ENCODE measurements at regions not wholly inside any gene's neighbourhood (a gene's known extent, or its start where the extent isn't known, plus 50 kb on each side); places are given as distances from the start of the nearest gene placed in this dataset.
A peak's percentile ranks its signal among the peaks of the same experiment; 100 is the strongest.

DNA sequence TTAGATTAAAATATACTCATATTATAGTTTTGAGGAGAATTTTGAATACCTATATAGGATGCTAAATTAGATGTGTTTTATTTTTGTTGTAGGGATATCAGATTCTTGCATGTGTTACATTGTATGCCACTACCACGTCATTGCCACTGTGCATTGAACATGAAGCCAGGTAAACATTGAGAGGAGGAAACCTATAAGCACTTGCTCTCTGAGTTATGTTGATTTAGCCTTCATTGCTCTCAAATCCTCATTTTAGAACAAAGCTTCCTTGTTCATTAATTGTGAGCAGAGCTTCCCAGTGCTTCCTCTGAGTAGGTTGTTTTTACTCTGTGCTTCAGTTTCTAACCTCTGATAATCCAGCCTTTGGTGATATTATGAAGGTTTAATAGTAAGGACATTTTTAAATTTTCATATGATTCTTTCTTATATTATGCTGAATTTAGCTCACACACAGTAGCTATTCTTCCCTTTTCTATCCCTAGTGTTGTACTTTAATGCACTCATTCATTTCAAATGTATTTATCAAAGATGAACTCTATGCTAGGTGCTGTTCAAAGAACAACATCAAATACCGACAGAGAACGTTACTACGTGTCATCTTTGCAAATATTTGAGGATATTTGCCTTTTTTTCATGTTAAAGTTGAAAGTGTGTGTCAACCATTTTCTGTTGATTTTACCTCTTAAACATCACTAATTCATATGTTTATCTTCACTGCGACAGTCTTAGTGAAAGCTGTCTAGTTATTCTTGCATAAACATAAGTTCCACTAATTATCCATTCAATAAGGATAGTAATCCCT, 1448.0 kb upstream of the MIR17HG start:
- DNase-seq (ENCODE audit: low spot score in 2 of 2) (no peak), ATAC-seq (no peak)
- Mint-ChIP-seq H3K4me1 (no peaks in the 10 kb centered on the region), H3K4me3 (no peak overlapping the region), H3K9me3 (peaks cover 9% of the 10 kb centered on the region), H3K36me3 (no peaks in the 10 kb centered on the region), H3K27ac (no peak overlapping the region)

DNA sequence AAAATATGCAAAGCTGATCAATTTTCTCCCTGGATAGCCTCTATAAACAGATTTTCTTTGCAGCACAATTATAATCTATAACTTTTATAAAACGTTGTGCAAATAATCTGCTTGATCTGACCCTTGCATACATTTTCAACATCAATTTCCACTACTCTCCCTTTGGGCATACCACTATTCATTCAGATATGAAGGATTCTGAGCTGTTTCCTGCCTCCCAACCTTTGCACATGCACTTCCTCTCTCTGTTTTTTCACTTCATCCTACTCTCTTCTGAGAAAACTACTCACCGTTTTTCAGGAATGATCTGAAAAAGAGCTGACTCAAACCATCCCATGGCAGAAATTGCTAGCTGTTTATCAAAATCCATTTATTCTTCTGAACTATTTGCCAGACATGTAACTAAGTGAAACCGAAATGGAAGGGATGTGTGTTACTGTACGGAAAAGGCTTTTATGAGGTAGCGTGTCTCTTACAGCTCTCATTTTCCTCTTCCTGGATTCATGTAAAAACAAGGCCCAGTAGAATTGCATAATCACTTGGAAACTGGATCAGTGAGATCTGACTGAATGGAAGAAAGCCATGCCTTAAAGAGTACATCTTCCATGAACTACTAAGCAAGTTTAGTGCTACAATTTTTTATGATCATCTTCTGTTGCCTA, 1447.3 kb upstream of the MIR17HG start:
- DNase-seq (ENCODE audit: low spot score in 2 of 2): no peak
- H3K9me3 Mint-ChIP-seq: peaks cover 9% of the 10 kb centered on the region
- no peak overlapping the region for H3K4me3 Mint-ChIP-seq
- ATAC-seq: no peak
- H3K36me3 Mint-ChIP-seq: no peaks in the 10 kb centered on the region
- H3K4me1 Mint-ChIP-seq: no peaks in the 10 kb centered on the region
- H3K27ac Mint-ChIP-seq: no peak overlapping the region

DNA sequence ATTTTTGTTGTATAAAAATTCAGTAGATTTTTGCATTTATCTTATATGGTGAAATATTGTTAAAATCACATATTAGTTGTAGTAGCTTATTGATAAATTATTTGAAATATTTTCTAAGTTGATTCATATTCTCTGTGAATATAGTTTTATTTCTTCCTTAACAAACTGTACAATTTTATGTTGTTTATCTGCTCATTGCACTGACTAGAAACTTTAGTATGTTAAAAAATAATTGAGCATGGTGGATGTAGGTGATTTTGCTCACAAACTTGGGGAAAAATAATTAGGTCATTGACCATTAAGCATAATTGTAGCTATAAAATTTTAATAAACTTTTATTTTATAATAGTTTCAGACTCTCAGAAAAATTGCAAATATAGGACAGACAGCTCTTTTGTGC, 1445.3 kb upstream of the MIR17HG start:
- Mint-ChIP-seq H3K4me3 (no peak overlapping the region), H3K36me3 (no peaks in the 10 kb centered on the region), H3K9me3 (peaks cover 13% of the 10 kb centered on the region), H3K27ac (no peak overlapping the region), H3K4me1 (no peaks in the 10 kb centered on the region)
- ATAC-seq (no peak), DNase-seq (ENCODE audit: low spot score in 2 of 2) (no peak)

DNA sequence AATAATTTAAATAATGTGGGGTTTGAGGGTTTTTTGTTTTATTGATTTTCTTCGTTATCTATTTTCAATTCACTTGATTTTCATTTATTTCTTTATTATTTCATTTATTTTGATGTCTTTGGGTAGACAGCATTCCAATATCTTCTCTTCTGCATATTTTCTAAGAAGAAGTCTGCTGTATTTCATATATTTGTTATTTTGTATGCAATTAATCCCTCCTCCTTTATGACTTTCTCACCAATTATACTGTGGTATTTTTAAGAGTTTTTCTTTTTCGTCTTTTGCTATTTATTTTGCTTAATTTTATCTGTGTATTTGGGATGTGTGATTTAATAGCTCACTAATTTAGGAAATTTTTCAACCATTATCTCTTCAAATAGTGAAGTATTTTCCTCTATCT, 1444.4 kb upstream of the MIR17HG start:
- Mint-ChIP-seq H3K27ac (no peak overlapping the region), H3K4me1 (no peaks in the 10 kb centered on the region), H3K4me3 (no peak overlapping the region), H3K36me3 (no peaks in the 10 kb centered on the region), H3K9me3 (peaks cover 13% of the 10 kb centered on the region)
- DNase-seq (ENCODE audit: low spot score in 2 of 2): no peak
- no peak for ATAC-seq

DNA sequence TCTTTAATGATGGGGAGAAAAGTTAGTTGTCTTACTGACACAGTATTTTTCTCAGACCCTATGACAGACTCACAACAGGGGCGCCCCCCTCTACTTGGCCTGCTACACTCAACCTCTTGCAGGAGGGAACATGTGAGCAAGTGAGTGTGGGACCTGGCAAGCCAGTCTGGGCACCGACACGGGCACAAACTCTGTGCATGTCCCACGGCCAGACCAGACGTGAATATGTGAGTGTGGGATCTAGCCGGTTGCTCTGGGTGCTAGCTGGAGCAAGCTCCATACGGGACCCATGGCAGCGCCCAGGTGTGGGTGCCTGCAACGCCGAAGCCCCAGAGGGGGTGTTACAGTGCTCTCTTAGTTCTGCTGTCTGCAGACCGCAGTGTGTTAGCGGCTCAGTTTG, 1437.3 kb upstream of the MIR17HG start:
- Mint-ChIP-seq H3K4me1 (no peaks in the 10 kb centered on the region), H3K4me3 (no peak overlapping the region), H3K36me3 (no peaks in the 10 kb centered on the region), H3K9me3 (peaks cover 5% of the 10 kb centered on the region), H3K27ac (no peak overlapping the region)
- peak; percentile 28 for ATAC-seq
- DNase-seq (ENCODE audit: low spot score in 2 of 2): no peak

DNA sequence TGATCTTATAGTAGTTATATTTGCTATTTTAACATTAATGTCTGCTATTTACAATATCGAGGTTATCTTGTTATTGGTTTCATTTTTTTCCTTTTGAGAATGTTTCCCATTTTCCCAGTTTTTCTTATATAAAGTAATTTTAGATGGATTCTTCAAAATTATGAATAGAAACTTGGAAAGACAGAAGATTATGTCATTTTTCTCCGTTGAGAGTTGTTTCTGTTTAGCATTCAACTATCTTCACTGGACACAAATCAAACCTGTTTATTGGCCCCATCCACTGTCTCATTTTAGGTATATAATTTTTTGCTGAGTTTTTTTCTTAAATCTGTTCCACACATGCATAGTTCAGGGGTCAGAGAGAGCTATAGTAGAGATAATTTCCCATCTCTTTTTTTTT, 1430.9 kb upstream of the MIR17HG start:
- H3K4me3 Mint-ChIP-seq: no peak overlapping the region
- H3K9me3 Mint-ChIP-seq: peaks cover 8% of the 10 kb centered on the region
- no peak for ATAC-seq
- H3K36me3 Mint-ChIP-seq: no peaks in the 10 kb centered on the region
- no peak overlapping the region for H3K27ac Mint-ChIP-seq
- no peak for DNase-seq (ENCODE audit: low spot score in 2 of 2)
- no peaks in the 10 kb centered on the region for H3K4me1 Mint-ChIP-seq

DNA sequence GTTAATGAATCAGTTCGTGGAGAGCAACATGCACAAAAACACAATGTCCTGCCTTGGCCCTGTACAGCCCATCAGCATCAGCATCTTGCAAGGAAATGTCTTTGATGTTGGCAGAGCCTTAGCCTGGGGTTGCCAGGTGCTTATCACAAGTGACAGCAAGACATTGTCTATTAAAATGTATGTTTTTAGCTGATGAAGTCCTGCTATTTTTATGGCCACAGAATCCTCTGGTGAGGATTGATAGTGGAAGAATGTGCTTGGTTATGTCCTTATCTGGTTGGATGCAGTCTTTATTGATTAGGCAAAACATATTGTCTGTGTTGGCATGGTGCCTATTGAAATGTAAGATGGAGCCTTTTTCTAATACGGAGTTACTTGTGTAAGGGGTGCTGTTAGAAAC, 1427.0 kb upstream of the MIR17HG start:
- H3K27ac Mint-ChIP-seq: no peak overlapping the region
- no peak for DNase-seq (ENCODE audit: low spot score in 2 of 2)
- no peaks in the 10 kb centered on the region for H3K4me1 Mint-ChIP-seq
- peaks cover 17% of the 10 kb centered on the region for H3K9me3 Mint-ChIP-seq
- ATAC-seq: no peak
- no peak overlapping the region for H3K4me3 Mint-ChIP-seq
- no peaks in the 10 kb centered on the region for H3K36me3 Mint-ChIP-seq

DNA sequence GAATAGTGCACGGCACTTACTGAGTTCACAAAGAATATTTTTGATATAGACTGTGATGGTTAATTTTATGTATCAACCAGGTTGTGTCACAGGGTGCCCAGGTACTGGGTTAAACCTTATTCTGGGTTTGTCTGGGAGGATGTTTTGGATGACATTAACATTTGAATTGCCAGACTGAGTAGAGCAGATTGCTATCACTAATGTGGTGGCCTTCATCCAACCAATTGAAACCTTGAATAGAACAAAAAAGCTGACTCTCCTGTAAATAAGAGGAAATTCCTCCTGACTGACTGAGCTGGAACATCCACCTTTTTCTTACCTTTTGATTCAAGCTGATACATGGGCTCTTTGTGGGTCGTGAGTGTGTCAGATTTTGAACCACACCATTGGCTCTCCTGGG, 1424.4 kb upstream of the MIR17HG start:
- Mint-ChIP-seq H3K9me3 (peaks cover 16% of the 10 kb centered on the region), H3K4me1 (no peaks in the 10 kb centered on the region), H3K4me3 (no peak overlapping the region), H3K36me3 (no peaks in the 10 kb centered on the region), H3K27ac (no peak overlapping the region)
- DNase-seq (ENCODE audit: low spot score in 2 of 2) (no peak), ATAC-seq (no peak)

DNA sequence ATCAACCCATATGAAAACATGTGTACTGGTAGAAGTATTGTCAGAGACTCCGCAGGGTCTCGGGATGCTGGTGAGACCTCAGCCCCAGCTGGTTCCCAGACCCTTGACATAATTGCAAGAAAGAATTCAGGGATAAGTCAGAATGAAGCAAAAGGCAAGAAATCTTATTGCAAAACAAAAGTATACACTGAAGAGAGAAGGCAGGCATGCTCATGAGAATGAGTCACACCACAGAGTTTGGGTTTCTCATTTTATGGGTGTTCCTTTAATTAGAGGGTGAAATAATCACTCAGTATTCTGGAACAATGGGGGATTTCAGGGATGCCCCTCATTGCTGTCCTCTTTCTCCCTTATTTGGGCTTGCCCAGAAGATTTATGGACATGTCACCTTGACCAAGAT, 1423.8 kb upstream of the MIR17HG start:
- peaks cover 16% of the 10 kb centered on the region for H3K9me3 Mint-ChIP-seq
- no peak overlapping the region for H3K27ac Mint-ChIP-seq
- H3K4me3 Mint-ChIP-seq: no peak overlapping the region
- DNase-seq (ENCODE audit: low spot score in 2 of 2) (no peak), ATAC-seq (no peak)
- H3K4me1 Mint-ChIP-seq: no peaks in the 10 kb centered on the region
- no peaks in the 10 kb centered on the region for H3K36me3 Mint-ChIP-seq

DNA sequence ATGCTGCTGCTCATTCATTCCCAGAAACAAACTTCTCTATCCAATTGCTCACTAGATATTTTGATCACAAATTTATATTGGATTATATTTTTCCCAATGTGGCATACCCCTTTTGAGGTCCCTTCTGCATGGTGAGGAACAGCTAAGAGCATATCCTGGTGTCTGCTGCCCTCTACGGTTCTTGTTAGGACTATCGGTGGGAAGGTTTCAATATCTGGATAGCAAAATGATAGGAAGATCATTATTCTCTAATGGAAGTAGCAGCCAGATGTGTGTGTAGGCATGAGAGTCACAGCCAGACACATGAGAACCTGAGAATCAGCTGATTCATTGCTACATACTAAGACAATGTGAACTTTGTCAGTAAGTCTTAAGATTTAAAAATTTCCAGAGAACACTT, 1422.4 kb upstream of the MIR17HG start:
- DNase-seq (ENCODE audit: low spot score in 2 of 2): no peak
- no peak for ATAC-seq
- H3K9me3 Mint-ChIP-seq: peaks cover 16% of the 10 kb centered on the region
- no peak overlapping the region for H3K4me3 Mint-ChIP-seq
- H3K27ac Mint-ChIP-seq: no peak overlapping the region
- no peaks in the 10 kb centered on the region for H3K4me1 Mint-ChIP-seq
- no peaks in the 10 kb centered on the region for H3K36me3 Mint-ChIP-seq

DNA sequence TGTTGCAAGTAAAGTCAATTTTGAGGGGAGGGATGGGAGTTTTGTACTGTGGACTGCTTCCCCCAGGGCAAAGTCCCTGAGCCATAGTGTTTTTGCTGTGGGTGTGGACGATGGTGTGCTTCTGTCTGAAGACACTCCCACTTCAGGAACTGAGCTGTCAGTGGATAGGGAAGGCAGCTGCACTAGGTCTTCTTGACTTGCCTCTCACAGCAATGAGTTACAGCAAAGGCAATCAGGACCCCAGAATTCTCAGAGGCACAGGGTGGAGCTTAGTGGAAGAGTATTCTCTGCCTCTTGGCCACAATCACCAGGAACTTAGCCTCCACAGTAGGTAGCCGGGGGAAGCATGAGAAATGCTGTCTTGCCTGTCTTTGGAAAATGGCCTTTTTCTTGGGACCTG, 1416.6 kb upstream of the MIR17HG start:
- no peak overlapping the region for H3K27ac Mint-ChIP-seq
- H3K36me3 Mint-ChIP-seq: no peaks in the 10 kb centered on the region
- DNase-seq (ENCODE audit: low spot score in 2 of 2) (no peak), ATAC-seq (no peak)
- H3K4me3 Mint-ChIP-seq: no peak overlapping the region
- H3K9me3 Mint-ChIP-seq: peaks cover 16% of the 10 kb centered on the region
- H3K4me1 Mint-ChIP-seq: no peaks in the 10 kb centered on the region

DNA sequence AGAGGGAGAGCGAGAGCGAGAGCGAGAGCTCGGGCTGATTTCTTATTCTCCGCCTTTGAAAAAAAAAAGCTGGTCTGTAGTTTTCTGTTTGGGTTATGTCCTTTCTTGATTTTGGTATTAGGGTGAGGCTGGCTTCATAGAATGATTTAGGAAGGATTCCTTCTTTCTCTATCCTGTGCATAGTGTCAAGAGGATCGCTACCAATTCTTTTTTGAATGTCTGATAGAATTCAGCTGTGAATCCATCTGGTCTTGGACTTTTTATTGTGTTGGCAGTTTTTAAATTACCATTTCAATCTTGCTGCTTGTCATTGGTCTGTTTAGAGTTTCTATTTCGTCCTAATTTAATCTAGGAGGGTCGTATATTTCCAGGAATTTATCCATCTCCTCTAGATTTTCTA, 1414.6 kb upstream of the MIR17HG start:
- DNase-seq (ENCODE audit: low spot score in 2 of 2): no peak
- no peak overlapping the region for H3K4me3 Mint-ChIP-seq
- no peak overlapping the region for H3K27ac Mint-ChIP-seq
- H3K36me3 Mint-ChIP-seq: no peaks in the 10 kb centered on the region
- no peak for ATAC-seq
- H3K4me1 Mint-ChIP-seq: no peaks in the 10 kb centered on the region
- H3K9me3 Mint-ChIP-seq: peaks cover 16% of the 10 kb centered on the region

DNA sequence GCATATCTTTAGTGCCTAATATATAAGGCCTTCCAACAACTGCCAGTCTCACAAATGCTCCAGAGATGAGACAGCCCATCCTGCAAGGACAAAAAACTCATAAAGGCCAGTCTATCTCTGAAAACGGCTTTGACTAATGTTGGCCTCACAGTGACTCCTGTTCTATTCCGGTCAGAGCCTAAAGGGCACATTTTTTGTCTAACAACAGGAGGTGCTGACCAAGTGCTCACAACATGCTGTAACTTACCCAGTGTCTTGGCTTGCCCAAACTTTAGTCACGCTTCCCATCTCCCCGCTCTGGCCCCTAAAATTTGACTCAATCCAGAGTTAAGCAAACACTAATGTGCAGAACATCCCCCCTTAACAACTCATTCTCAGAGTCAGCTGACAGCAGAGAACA, 1411.2 kb upstream of the MIR17HG start:
- H3K27ac Mint-ChIP-seq: no peak overlapping the region
- H3K4me1 Mint-ChIP-seq: no peaks in the 10 kb centered on the region
- H3K9me3 Mint-ChIP-seq: peaks cover 16% of the 10 kb centered on the region
- DNase-seq (ENCODE audit: low spot score in 2 of 2) (no peak), ATAC-seq (no peak)
- H3K4me3 Mint-ChIP-seq: no peak overlapping the region
- H3K36me3 Mint-ChIP-seq: no peaks in the 10 kb centered on the region

DNA sequence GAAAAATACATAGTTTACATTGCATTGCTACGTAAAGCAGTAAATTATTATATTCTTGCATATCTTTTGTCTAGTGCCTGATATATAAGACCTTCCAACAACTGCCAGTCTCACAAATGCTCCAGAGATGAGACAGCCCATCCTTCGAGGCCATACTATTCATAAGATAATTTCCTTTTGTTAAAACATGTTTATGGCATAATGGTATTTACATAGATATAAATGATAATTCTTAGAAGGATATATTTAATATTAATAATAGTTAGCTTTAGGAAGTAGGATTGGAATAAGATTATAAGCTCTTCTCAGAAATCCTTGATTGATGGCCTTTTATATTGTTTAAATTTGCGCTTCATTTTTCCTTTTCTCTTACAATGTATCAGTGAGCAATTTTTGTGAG, 1410.1 kb upstream of the MIR17HG start:
- no peaks in the 10 kb centered on the region for H3K4me1 Mint-ChIP-seq
- no peaks in the 10 kb centered on the region for H3K36me3 Mint-ChIP-seq
- H3K4me3 Mint-ChIP-seq: no peak overlapping the region
- no peak overlapping the region for H3K27ac Mint-ChIP-seq
- DNase-seq (ENCODE audit: low spot score in 2 of 2) (no peak), ATAC-seq (no peak)
- H3K9me3 Mint-ChIP-seq: peaks cover 16% of the 10 kb centered on the region

DNA sequence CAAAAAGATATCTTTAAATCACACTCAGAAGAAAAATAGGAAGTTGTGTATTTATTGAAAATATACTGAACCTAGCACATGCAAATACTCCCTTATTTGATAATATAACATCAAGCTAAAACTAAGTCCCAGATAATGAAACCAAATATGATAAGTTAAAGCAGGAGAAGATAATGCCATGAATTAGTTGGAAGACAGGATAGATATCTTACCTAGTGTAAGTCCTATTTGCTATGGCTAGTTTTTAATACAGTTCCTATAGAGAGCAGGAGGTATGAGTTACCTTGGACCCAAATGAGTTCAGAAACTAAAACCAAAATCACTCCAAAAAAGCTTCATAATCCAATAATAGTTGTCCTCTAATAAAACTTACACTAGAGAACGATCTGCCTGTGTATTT, 1407.1 kb upstream of the MIR17HG start:
- H3K27ac Mint-ChIP-seq: no peak overlapping the region

DNA sequence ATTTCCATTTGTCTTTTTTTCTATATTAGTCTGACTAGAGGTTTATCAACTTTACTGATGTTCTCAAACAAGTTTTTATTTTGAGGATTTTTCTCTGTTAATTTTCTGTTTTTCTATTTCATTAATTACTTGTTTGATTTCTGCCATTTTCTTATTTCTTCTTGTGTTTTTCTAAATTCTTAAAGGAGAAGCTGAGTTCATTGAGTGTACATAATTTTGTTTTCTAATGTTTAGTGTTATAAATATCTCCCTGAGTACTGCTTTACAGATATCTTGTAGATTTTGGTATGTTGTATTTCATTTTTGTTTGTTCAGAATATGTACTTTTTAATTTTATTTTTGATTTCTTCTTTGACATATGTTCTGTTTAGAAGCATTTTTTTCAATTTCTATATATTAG, 1404.3 kb upstream of the MIR17HG start:
- H3K9me3 Mint-ChIP-seq: peaks cover 5% of the 10 kb centered on the region
- no peak overlapping the region for H3K4me3 Mint-ChIP-seq
- ATAC-seq: no peak
- no peaks in the 10 kb centered on the region for H3K36me3 Mint-ChIP-seq
- H3K4me1 Mint-ChIP-seq: no peaks in the 10 kb centered on the region
- H3K27ac Mint-ChIP-seq: no peak overlapping the region
- DNase-seq (ENCODE audit: low spot score in 2 of 2): no peak

More for the DNA sequence above, 1407.1 kb upstream of the MIR17HG start:
- no peak for ATAC-seq
- no peak overlapping the region for H3K4me3 Mint-ChIP-seq
- no peaks in the 10 kb centered on the region for H3K36me3 Mint-ChIP-seq
- no peaks in the 10 kb centered on the region for H3K4me1 Mint-ChIP-seq
- no peak for DNase-seq (ENCODE audit: low spot score in 2 of 2)
- peaks cover 13% of the 10 kb centered on the region for H3K9me3 Mint-ChIP-seq
